ENCODE measurements at regions not wholly inside any gene's neighbourhood (a gene's known extent, or its start where the extent isn't known, plus 50 kb on each side); places are given as distances from the start of the nearest gene placed in this dataset.

- no peak for TF ChIP-seq CTCF (conservative IDR thresholded peaks at IDR 0.05 in 1 of 2, IDR thresholded peaks at IDR 0.05 in 1 of 2; ENCODE audit: extremely low read depth in 1 of 2, insufficient read depth in 1 of 2, low read depth in 1 of 2, low read length in 2 of 2)
- TF ChIP-seq EZH2 (IDR thresholded peaks at IDR 0.05; ENCODE audit: borderline replicate concordance, low read length): no peak
Observed at GRCh38 chr3:160125258-160125657, 100.0 kb upstream of the C3orf80 start.

Measured in mammary epithelial cell (primary cell).